ENCODE measurements at regions not wholly inside any gene's neighbourhood (a gene's known extent, or its start where the extent isn't known, plus 50 kb on each side); places are given as distances from the start of the nearest gene placed in this dataset.
"Not testable (repeated sequence)": the region's sequence is repeated elsewhere in the genome, so short reads cannot be mapped to it uniquely, and the experiment has no call there.

DNA sequence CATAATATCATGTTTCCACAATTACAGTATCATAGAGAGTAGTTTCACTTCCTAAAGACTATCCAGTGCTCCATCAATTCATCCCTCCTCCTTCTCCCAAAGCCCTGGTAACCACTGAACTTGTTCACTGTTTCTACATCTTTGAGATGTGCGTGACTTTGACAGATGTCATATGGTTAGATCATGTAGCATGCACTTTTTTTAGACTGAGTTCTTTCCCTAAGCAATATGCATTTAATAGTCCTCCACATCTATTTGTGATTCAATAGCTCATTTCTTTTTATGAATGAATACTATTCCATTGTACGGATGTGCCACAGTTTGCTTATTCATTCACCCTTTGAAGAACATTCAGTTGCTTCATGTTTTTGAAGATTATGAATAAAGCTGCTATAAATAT, 560.4 kb upstream of the LRRTM4 start:
- no peak for DNase-seq (ENCODE audit: low read depth, low spot score)
- H3K4me3 ChIP-seq (ENCODE audit: low read length), result no peak overlapping the region

DNA sequence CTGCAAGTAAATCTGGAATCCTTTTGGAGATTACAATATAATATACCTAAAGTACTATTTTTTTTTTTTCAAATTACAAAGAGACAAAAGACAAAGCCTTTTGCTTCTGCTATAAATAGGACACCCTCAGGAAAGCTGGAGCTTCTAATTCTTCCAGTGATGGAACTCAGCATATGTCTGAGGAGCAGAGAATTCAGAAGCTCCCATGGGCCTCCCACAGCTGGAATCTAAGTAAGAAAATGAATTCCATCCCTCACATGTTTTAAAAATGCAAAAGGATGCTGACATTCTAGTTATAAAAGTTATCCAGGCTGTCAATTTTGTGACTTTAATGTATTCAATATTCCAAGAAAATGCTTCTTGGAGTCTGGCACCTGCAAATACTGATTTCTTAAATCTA, 571.3 kb upstream of the LRRTM4 start:
- H3K4me3 ChIP-seq (ENCODE audit: low read length), result no peak overlapping the region
- DNase-seq (ENCODE audit: low read depth, low spot score), result no peak

GRCh38 chr2:78109272-78109671, 587.1 kb upstream of the LRRTM4 start:
- no peak overlapping the region for H3K4me3 ChIP-seq (ENCODE audit: low read length)
- no peak for DNase-seq (ENCODE audit: low read depth, low spot score)

- no peak for DNase-seq (ENCODE audit: low read depth, low spot score)
- H3K4me3 ChIP-seq (ENCODE audit: low read length), result no peak overlapping the region
These were observed 593.1 kb upstream of the LRRTM4 start for GRCh38 chr2:78115291-78115690.

DNA sequence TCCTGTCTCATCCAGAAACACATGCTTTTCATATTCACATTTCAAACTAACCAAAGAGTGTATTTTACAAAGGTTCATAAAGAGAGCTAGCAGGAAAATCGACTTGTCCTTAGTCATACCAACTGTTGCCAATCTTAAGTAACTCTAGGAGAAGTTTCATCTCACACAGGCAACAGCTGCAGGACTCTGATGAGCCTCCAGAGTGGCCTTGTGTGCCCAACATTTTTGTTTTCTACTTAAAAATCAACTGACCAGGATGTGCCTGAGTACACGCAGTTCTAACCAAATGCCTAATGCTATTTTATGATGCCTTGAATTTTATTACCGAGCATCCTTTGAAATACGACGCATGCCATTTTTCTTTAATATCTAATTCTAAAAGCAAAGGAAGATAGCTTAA, 595.9 kb upstream of the LRRTM4 start:
- no peak overlapping the region for H3K4me3 ChIP-seq (ENCODE audit: low read length)
- no peak for DNase-seq (ENCODE audit: low read depth, low spot score)

DNA sequence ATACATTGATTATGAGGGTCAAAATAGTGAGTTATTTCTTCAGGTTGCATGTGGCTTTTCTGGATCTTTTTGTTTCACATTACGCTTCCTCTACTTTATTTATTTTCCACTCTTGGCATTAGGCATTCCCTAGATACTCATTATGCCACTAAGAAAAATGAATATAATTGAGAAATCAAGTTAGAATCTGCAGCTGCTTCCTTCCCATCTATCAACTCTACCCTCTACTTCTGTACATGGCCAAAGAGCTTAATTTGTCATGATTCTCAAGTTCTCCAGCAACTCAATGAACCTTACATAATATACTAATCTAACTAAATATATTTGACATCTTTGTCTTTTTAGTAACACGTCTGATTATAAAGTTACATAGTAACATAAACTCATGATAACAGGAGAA, 598.1 kb upstream of the LRRTM4 start:
- DNase-seq (ENCODE audit: low read depth, low spot score), result no peak
- H3K4me3 ChIP-seq (ENCODE audit: low read length), result no peak overlapping the region

DNA sequence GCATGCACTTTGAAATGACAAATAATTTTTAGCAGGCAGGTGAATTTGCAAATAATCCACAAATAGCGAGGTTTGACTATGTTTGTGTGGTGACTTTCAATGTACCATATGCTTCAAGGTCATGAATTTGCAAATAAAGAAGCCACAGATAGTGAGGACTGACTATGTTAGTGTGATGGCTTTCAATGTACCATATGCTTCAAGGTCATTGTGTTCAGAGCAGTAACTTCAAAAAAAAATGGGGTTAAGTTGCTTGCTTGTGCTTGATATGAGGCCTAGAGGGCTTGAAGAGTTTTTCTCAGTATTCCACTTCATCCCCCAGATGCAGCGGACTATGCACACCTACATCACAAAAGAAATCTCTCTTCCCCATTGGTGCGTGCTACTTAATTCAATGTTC, 602.9 kb upstream of the LRRTM4 start:
- no peak overlapping the region for H3K4me3 ChIP-seq (ENCODE audit: low read length)
- no peak for DNase-seq (ENCODE audit: low read depth, low spot score)

DNA sequence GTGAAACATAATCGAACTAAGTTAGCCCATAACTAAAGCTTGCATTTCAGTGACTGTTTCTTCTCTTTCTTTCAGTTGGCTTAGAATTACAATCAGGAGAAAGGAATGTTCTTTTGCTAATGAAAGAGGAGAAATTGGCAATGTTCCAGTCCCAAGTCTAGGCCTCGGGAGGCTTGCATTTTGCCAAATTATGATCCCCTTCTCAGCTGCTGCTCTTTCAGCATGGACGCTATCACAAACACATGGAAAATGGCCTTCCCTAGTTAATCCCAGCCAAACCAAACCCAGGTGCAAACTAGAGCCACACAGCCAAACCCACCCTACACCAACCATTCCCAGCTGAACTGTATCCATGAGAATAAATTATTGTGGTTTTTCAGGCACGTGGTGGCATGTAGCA, 605.2 kb upstream of the LRRTM4 start:
- DNase-seq (ENCODE audit: low read depth, low spot score), result no peak
- no peak overlapping the region for H3K4me3 ChIP-seq (ENCODE audit: low read length)

DNA sequence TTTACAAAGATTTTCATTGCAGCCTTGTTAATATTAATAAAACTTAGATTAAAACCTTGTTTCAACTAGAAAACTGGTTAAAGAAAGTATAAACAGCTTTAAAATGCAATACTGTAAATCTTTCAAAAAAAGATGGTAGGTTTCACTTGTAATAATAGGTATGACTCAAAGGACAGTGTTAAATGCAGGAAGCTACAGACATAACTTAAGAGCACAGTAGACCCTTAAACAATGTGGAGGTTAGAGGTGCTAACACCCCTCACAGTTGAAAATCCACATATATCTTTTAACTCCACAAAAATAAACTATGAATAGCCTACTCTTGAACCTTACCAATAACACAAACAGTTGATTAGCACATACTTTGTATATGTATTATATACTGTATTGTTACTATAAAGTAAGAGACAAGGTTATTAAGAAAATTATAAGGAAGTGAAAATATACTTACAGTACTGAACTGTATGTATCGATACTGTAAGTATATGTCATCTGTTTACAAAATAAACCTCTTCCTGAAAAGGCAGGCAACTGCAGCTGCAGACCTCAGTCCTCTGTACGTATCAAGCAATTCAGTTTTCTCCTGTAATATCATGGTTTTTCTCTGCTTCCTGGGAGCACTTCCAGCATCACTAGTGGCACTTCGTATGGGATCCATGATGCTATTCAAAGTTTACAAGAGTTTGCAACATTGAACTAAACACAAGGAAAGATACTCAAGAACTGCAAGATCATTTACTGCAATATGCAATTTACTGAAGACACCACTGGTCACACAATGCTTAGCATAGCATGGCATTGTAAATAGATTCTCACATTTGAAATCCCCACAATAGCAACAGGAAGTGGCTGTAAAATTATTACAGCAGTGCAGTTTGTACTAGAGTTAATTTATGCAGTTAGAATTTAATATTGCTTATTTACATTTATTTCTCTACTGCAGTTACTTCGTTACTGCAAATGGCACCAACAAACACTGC, 610.5 kb upstream of the LRRTM4 start:
- no peak overlapping the region for H3K4me3 ChIP-seq (ENCODE audit: low read length)
- no peak for DNase-seq (ENCODE audit: low read depth, low spot score)

DNA sequence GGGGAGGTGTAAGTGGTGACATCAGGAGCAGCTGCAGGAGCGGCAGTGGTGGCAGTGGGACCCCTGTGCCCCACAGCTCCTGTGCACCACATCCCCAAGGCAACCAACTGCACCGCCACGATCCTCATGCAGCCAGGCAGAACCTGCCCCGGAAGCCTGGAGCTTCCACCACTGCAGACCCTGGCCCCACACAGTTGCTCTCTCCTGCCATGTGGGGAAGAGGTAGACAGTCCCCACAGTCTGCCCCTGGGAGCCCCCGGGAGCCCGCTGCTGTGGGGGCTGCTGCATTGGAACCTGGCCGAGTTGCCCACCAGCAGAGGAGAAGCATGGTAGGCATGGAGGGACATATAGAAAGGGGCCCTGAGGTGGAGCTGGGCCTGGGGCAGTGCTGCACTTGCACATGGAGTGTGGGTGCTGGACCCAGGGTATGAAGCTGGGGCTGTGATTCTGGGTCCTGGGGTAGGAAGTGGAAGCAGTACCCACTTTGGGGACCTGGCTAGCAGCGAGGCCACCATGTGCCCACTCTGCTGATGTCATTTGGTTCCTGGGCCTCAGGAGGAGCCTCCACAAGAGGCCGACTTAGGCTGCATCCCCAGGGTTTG, 623.3 kb upstream of the LRRTM4 start:
- H3K4me3 ChIP-seq (ENCODE audit: low read length), result no peak overlapping the region
- DNase-seq (ENCODE audit: low read depth, low spot score), result no peak

- no peak overlapping the region for H3K4me3 ChIP-seq (ENCODE audit: low read length)
- no peak for DNase-seq (ENCODE audit: low read depth, low spot score)
These were observed 624.0 kb upstream of the LRRTM4 start for GRCh38 chr2:78145997-78146722.

GRCh38 chr2:78147466-78147865, 625.3 kb upstream of the LRRTM4 start:
- DNase-seq (ENCODE audit: low read depth, low spot score), result no peak
- H3K4me3 ChIP-seq (ENCODE audit: low read length), result no peak overlapping the region

DNA sequence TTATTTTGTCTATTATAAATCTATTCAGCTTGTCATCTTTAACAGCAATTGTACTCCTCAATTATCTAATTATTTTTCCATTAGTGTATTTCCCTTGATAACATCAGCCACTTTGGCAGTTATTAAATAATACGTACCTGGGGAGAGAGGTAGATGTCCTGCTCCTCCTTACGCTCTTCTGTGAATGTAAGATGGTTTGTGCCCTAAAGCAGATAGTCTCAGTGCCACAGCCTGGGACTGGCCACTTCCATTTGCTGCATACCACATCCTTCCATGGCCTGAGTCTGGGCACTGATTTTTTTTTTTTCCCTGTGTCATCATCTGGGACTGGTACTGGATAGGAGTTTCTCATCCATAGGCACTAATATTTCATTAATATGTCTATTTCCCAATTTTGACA, 632.4 kb upstream of the LRRTM4 start:
- DNase-seq (ENCODE audit: low read depth, low spot score), result no peak
- no peak overlapping the region for H3K4me3 ChIP-seq (ENCODE audit: low read length)

DNA sequence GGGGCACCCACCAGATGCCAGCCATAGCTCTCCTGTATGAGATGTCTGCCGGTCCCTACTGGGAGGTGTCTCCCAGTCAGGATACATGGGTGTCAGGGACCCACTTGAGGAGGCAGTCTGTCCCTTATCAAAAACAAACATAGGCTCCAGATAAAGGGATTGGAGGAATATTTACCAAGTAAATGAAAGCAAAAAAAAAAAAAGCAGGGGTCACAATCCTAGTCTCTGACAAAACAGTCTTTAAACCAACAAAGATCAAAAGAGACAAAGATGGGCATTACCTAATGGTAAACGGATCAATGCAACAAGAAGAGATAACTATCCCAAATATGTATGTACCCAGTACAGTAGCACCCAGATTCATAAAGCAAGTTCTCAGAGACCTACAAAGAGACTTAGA, 640.0 kb upstream of the LRRTM4 start:
- DNase-seq (ENCODE audit: low read depth, low spot score), result no peak
- H3K4me3 ChIP-seq (ENCODE audit: low read length), result no peak overlapping the region

- not testable (repeated sequence) for H3K4me3 ChIP-seq (ENCODE audit: low read length); DNase-seq (ENCODE audit: low read depth, low spot score)
These were observed 650.0 kb upstream of the LRRTM4 start for GRCh38 chr2:78172157-78172556.

GRCh38 chr2:78175645-78176044, 653.5 kb upstream of the LRRTM4 start:
- no peak overlapping the region for H3K4me3 ChIP-seq (ENCODE audit: low read length)
- DNase-seq (ENCODE audit: low read depth, low spot score), result no peak

GRCh38 chr2:78201064-78201575, 678.9 kb upstream of the LRRTM4 start:
- DNase-seq (ENCODE audit: low read depth, low spot score), result no peak
- H3K4me3 ChIP-seq (ENCODE audit: low read length), result no peak overlapping the region

DNA sequence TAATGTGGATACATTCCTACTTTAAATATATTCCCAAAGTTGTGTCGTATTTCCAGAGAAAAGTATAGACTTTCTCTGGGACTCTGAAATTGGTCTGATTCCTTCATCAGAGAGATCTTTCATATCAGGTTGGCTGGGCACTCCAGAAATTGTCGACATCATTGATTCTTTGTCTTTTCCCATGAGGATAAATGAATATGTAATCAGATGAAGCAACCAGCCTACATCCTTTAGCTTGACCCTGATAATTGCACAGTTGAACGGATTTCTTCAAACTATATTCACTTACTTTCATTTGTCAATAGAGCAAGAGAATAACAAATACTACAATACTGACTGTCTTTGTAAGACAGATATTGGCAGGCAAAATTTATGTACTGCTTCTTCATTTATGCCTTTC, 680.2 kb upstream of the LRRTM4 start:
- no peak for DNase-seq (ENCODE audit: low read depth, low spot score)
- H3K4me3 ChIP-seq (ENCODE audit: low read length), result no peak overlapping the region

- H3K4me3 ChIP-seq (ENCODE audit: low read length), result no peak overlapping the region
- DNase-seq (ENCODE audit: low read depth, low spot score), result no peak
These were observed 681.0 kb upstream of the LRRTM4 start for GRCh38 chr2:78202986-78203670.
